ENCODE measurements at regions not wholly inside any gene's neighbourhood (a gene's known extent, or its start where the extent isn't known, plus 50 kb on each side); places are given as distances from the start of the nearest gene placed in this dataset.

DNA sequence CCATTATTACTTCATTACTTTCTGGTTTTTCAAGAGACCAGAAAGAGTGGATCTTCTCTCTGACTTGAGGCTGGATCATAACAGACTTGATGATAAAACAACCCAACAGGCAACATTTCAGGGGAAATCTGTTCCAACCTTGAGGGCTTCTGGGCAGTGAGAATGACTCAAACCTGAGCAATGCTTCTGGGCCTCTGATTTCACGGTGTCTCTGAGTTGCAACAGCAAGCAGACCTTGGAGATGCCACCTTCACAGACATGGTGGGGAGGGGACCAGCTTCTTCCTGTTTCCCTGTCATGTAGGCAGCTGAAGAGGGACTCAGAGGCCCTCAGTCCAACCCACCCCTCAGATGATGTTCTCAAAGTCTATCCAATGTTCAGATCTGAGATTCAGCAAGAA, 104.0 kb downstream of the ABHD5 start:
- no peaks in the 10 kb centered on the region for H3K36me3 ChIP-seq
- TF ChIP-seq, protein P1, sequence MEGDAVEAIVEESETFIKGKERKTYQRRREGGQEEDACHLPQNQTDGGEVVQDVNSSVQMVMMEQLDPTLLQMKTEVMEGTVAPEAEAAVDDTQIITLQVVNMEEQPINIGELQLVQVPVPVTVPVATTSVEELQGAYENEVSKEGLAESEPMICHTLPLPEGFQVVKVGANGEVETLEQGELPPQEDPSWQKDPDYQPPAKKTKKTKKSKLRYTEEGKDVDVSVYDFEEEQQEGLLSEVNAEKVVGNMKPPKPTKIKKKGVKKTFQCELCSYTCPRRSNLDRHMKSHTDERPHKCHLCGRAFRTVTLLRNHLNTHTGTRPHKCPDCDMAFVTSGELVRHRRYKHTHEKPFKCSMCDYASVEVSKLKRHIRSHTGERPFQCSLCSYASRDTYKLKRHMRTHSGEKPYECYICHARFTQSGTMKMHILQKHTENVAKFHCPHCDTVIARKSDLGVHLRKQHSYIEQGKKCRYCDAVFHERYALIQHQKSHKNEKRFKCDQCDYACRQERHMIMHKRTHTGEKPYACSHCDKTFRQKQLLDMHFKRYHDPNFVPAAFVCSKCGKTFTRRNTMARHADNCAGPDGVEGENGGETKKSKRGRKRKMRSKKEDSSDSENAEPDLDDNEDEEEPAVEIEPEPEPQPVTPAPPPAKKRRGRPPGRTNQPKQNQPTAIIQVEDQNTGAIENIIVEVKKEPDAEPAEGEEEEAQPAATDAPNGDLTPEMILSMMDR (IDR thresholded peaks at IDR 0.05), result no peak
- intact Hi-C loops (cut with DNase I), result no loop called here
- H3K4me3 ChIP-seq, result no peak overlapping the region
- DNase-seq (no peak), ATAC-seq (no peak)
- 78 to 85% methylated on average over 1 of the region's 1 CpG for WGBS, 2 donors
- H3K4me1 ChIP-seq, result no peaks in the 10 kb centered on the region
- peaks cover 0 to 20% (median 0%) of the 10 kb centered on the region in 7 donors for H3K27me3 ChIP-seq
- peaks cover 0 to 6% (median 0%) of the 10 kb centered on the region in 11 donors for H3K9me3 ChIP-seq
- H3K27ac ChIP-seq, result no peak overlapping the region

DNA sequence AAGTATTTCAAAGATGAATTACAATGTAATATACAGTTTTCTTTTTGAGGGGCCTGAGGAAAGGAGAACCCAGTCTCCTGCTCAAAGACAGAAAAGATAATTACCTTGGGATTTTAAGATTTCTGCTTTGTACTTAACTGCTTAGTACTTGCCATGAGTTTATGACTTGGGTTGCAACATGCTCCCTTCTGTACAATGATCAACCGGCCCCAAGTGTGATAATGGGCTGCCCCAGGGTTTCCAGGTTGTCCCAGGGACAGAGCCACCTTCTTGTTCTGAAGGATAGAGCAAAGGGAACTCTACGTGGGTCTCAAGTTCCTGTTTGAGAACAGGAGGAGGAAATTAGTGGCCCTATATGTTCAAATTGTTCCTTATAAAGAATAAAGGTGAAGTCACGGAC, 104.8 kb downstream of the ABHD5 start:
- DNase-seq, result no peak
- Histone ChIP-seq H3K36me3 (no peaks in the 10 kb centered on the region), H3K27me3 (peaks cover 0 to 16% (median 0%) of the 10 kb centered on the region in 7 donors), H3K27ac (no peak overlapping the region), H3K4me1 (no peaks in the 10 kb centered on the region), H3K9me3 (peaks cover 0 to 13% (median 0%) of the 10 kb centered on the region in 11 donors), H3K4me3 (no peak overlapping the region)
- WGBS, 2 donors, result 72 to 76% methylated on average over 3 of the region's 3 CpGs
- TF ChIP-seq, protein P1 (IDR thresholded peaks at IDR 0.05), result no peak
- intact Hi-C loops (cut with DNase I), result no loop called here
- no peak for ATAC-seq

DNA sequence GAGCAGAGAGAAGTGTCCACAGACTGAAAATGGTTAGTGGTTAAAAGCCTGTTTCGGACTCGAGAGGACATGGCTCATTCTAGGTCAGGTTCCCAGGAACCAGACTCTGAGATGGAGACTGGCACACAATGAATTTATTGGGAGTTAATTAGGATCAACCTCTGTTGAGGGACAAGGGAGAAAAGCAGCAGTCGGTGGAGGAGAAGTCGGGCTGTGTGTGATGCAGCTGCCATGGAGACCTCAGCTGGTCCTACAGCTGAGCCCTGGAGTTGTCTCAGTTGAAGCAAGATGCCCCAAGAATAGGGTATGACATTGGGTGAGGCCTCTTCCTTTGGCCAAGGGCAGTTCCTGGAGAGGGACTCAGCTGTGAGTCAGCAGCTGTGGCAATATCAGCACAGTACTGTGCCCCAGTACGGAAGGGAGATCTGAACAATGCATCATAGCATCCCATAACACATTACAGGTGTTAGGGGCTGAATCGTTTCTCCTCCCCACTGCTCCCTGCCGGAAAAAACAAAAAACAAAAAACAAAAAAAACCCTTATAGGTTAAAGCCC, 105.4 kb downstream of the ABHD5 start:
- intact Hi-C loops (cut with DNase I), result no loop called here
- TF ChIP-seq, protein P1 (IDR thresholded peaks at IDR 0.05), result no peak
- H3K4me3 ChIP-seq, result no peak overlapping the region
- H3K36me3 ChIP-seq, result no peaks in the 10 kb centered on the region
- DNase-seq (no peak), ATAC-seq (no peak)
- H3K27ac ChIP-seq, result no peak overlapping the region
- peaks cover 0 to 15% (median 0%) of the 10 kb centered on the region in 7 donors for H3K27me3 ChIP-seq
- peaks cover 0 to 17% (median 0%) of the 10 kb centered on the region in 11 donors for H3K9me3 ChIP-seq
- H3K4me1 ChIP-seq, result no peaks in the 10 kb centered on the region
- 83% methylated on average over 7 of the region's 7 CpGs for WGBS, 2 donors

DNA sequence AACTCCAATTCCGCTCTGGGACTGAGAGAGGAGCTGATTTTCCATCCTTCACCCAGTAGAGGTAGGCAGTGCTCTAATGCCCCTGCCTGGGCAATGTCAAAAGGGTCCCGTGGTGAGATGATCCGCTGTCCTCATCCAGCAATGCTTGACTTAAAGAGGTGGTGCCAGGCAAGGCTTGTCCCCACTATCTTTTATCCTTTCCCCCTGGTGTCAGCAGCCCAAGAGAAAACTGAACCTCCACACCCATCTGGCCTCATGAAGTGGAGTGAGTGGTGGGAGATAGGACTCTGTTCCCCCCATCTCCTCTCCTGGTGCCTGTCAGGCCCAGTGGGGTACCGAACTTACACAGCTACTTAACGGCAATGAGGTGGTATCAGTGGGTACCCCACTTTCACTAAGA, 107.1 kb downstream of the ABHD5 start:
- 76 to 84% methylated on average over 5 of the region's 5 CpGs for WGBS, 2 donors
- ATAC-seq (no peak), DNase-seq (no peak)
- intact Hi-C loops (cut with DNase I), result no loop called here
- TF ChIP-seq, protein P1 (IDR thresholded peaks at IDR 0.05), result no peak
- H3K27ac ChIP-seq, result no peak overlapping the region
- H3K9me3 ChIP-seq, result peaks cover 0 to 25% (median 0%) of the 10 kb centered on the region in 11 donors
- H3K36me3 ChIP-seq, result no peaks in the 10 kb centered on the region
- H3K4me1 ChIP-seq, result no peaks in the 10 kb centered on the region
- peaks cover 0 to 15% (median 0%) of the 10 kb centered on the region in 7 donors for H3K27me3 ChIP-seq
- no peak overlapping the region for H3K4me3 ChIP-seq
